H1 (cell line): ENCODE measurements at regions not wholly inside any gene's neighbourhood (a gene's known extent, or its start where the extent isn't known, plus 50 kb on each side); places are given as distances from the start of the nearest gene placed in this dataset.

Experiments
- SIN3A ChIP-seq, 2 experiments: IDR thresholded peaks in 1 of 2; conservative IDR thresholded peaks in 1 of 2; 2 replicates each; pipeline ENCODE4 v1.6.1; 2011 to 2012; ENCODE audit warnings: low read length in 2 of 2, improper control_type of control experiment in 1 of 2, low read depth in 1 of 2, mild to moderate bottlenecking in 1 of 2
- TBP ChIP-seq: IDR thresholded peaks from 2 replicates; pipeline ENCODE4 v1.6.1; 2011; ENCODE audit warnings: low read depth, low read length, improper control_type of control experiment
- TF ChIP-seq, protein P1 (sequence below): IDR thresholded peaks from 2 replicates; pipeline ENCODE4 v1.6.1; 2012; ENCODE audit warnings: inconsistent platforms

GRCh38 chr18:26721854-26722564, 143.5 kb downstream of the AQP4 start (continued):
- TF ChIP-seq, protein P1, sequence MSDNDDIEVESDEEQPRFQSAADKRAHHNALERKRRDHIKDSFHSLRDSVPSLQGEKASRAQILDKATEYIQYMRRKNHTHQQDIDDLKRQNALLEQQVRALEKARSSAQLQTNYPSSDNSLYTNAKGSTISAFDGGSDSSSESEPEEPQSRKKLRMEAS: no peak
- no peak for TF ChIP-seq SIN3A (conservative IDR thresholded peaks at IDR 0.05 in 1 of 2, IDR thresholded peaks at IDR 0.05 in 1 of 2; ENCODE audit: low read depth in 1 of 2, low read length in 2 of 2)
- TF ChIP-seq TBP: no peak
